ENCODE measurements at regions not wholly inside any gene's neighbourhood (a gene's known extent, or its start where the extent isn't known, plus 50 kb on each side); places are given as distances from the start of the nearest gene placed in this dataset.

DNA sequence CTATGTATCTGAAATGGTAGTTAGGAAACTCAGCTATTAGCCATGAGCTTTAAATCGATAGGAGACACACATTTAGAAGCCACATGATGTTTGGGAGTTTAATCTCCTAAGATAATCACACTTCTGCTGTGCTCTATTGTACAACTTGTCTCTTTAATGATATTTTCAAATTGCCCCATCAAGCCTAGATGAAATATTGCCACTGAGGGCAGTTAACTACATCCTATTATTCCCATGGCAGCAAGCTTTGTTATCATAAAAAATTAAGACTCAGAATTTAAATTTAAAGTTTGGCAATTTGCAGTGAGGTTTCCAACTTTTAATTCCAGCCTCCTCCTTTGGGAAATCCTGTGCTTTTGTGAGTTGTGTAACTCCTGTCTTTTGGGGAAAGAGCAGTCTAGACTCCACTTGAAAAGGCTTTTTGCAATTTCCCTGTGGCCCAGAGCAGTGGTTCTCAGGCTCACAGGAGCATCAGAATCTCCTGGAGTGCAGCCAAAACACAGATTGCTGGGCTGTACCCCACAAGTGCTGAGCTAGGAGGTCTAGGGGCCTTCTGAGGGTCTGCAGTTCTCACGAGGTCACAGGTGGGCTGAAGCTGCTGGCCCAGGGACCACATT is 792.4 kb downstream of the QKI start:
- DNase-seq: no peak

DNA sequence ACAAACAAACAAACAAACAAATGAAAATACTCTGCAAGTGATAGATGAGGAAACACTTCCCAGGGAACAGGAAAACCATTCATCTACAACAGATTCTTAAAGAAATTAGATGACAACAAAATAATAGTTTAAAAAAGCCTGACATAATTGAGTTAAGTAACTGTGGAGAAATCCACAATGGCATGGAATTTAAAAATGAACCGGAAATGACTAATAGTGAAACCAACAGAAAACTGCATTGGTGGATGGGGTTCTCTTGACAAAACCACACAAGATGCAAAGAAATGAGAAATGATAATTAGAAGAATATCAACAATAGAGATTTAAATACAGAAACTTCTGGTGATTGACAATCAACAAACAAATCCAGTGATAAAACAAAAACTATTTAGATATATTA is 785.6 kb downstream of the QKI start:
- DNase-seq: no peak

GRCh38 chr6:164195942-164196281 is 781.4 kb downstream of the QKI start:
- no peak for DNase-seq

GRCh38 chr6:164195278-164195941 is 780.9 kb downstream of the QKI start:
- no peak for DNase-seq

GRCh38 chr6:164188861-164189260 is 774.3 kb downstream of the QKI start:
- no peak for DNase-seq

- DNase-seq: no peak
Observed at GRCh38 chr6:164185471-164185871, 771.0 kb downstream of the QKI start.

DNA sequence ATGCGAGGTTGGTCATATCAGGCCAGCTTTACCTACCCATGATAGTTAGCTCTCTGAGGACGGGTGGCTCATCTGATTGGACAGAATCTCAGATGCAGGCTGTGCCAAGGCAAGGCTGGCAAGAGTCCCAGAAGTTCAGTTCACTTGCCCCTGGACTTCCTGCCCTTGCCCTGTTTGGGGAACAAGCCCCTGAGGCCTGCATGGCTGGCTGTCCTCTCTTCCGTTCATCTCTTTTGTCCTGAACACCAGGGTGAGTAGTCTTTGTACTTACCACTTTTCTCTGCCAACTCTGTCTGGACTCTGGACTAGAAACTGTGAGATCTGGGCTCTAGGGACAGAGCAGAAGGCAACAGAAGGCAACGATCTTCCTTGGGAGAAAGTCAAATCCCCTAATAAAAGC is 769.9 kb downstream of the QKI start:
- no peak for DNase-seq

DNA sequence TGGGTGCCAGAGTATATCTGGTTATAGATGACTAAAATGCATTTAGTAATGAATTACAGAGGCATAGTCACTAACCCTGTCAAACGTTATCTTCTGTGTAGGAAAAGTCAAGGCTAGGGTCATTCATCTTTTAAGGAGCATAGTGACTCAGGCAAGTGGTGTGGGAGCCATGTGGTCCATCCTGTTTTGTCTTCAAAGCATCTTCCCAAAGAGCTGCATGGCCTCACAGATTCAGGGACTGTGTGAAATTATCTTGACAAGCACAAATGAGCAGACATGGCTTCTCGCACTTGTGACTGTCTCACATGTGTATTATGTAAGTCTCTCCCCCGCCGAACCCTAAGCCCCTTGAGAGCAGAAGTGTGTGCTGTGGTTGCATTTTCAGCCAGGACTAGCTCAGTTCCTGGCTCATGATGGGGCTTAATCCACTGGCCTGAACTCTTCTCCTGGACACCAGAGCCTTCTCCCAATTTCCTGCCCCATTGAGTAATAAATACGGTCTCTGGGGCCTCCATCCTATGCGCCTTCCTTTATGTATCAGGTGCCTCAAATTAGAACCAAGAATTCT is 769.1 kb downstream of the QKI start:
- no peak for DNase-seq

DNA sequence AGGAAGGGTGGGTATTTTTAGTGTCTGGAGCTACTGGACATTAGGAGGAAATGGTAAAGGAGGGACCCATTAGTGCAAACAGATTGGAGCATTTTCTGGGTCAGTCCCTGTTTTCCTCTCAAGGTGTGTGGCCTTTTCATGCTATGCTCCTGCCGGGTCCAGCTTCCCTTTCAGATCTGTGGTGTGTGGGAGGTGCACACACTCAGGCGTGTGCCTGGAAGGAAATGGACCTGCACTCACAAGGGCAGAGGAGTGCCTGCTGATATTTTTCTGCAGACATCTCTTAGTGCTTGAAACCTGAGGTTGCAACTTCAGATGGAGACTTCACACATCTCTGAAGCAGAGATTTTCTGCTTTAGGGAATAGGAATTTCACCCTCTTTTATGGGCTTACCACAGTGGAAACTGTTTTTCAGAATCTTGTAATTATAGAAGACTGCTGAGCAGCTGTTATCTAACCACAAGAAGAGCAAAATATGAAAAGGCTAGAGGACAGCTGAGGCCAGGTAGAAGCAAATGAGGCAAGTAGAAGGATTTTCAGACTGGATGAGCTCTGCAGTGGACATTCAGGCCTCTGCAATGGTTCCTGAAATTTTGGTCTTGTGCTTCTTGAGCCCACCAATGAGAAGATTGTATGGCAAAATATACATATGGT is 764.3 kb downstream of the QKI start:
- DNase-seq: no peak

DNA sequence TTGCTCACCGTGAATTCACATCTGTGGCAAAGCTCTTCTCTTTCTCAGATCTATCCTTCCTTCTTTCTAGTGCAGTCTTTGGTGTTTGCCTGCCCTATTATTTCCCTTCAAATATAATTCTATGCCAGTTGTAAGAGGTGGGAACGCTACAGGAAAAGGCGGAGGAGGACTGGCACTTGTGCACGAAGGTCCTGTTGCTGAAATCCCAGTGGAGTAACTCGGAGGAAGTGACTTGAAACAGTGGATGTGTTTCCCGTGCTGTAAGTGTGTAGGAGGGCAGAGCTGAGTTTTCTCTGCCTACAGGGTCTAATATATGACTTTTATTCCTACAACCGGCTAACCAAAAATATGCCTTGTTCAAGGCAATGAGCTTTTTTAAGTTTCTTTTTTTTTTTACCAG is 754.8 kb downstream of the QKI start:
- DNase-seq: no peak

- no peak for DNase-seq
Observed at GRCh38 chr6:164168595-164168994, 754.1 kb downstream of the QKI start.

DNA sequence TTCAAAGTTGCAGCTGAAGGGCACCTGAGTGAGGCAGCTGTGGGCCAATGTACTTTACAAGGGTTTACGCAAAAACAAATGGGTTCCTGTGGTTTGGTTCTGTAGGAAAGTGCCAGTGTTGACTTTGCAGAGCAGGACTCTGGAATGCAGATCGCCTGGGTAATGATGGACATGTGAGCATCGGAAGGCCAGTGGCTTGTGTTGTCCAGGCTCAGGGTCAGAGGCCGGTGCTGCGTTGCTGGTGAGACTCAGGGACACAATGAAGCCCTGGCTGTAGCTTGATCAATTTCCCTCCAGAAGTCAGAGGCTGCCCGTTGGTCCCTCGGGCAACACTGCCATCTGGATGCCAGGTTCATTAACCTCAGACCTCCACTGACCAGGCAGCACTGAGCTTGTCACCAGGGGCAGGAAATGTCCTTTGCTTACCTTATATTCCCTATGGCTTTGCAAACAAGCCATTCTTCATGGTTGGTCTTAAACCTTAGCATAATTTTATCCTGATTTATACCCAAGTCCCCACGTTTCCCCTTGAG is 753.4 kb downstream of the QKI start:
- no peak for DNase-seq

GRCh38 chr6:164166996-164167395 is 752.5 kb downstream of the QKI start:
- DNase-seq: no peak

DNA sequence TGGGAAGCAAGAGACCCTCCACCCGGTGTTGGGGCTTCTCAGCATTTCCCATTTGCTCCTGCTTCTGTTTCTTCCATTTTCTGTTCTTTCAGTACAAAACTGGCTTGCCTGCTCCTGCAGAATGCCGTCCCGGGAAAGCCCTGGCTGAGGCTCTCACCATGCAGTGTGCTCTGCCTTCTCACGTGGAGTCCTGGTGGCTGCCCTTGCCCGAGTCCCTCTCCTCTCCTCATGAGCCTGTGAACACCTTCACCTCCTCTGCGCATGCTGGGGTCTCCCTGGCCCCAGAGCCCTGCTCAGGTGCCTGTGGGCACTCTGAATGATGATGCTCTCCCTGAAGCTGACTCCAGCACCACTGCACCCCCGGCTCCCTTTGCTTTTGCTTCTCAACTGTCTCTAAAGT is 752.0 kb downstream of the QKI start:
- DNase-seq: no peak

GRCh38 chr6:164164876-164165275 is 750.4 kb downstream of the QKI start:
- no peak for DNase-seq

DNA sequence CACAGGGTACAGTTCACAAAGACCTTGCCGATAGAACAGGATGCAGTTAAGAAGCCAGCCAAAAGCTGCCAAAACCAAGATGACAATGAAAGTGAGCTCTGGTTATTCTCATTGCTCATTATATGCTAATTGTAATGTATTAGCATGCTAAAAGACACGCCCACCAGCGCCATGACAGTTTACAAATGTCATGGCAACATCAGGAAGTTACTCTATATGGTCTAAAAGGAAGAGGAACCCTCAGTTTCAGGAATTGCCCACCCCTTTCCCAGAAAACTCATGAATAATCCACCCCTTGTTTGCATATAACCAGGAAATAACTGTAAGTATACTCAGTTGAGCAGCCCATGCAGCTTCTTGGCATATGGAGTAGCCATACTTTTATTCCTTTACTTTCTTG is 748.7 kb downstream of the QKI start:
- no peak for DNase-seq

DNA sequence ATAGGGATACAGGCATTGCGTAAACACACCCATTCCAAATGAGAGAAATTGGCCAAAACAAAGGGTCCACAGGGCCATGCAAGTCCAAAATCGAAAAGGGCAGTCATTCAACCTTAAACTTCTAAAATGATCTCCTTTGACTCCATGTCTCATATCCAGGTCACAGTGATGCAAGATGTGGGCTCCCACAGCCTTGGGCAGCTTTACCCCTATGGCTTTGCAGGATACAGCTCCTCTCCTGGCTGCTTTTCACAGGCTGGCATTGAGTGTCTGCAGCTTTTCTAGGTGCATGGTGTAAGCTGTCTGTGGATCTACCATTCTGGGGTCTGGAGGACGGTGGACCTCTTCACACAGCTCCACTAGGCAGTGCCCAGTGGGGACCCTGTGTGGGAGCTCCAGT is 744.5 kb downstream of the QKI start:
- no peak for DNase-seq

DNA sequence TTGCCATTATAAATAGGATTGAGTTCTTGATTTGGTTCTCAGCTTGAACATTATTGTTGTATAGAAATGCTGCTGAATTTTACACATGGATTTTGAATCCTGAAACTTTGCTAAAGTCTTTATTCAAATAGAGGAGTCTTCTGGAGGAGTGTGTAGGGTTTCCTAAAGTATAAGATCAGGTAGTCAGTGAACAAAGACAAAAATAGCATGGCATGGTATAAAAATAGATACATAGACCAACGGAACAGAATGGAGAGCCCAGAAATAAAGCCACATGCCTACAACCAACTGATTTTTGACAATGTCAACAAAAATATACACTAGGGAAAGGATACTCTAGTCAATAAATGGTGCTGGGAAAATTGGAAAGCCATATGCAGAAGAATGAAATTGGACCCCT is 740.1 kb downstream of the QKI start:
- DNase-seq: no peak

DNA sequence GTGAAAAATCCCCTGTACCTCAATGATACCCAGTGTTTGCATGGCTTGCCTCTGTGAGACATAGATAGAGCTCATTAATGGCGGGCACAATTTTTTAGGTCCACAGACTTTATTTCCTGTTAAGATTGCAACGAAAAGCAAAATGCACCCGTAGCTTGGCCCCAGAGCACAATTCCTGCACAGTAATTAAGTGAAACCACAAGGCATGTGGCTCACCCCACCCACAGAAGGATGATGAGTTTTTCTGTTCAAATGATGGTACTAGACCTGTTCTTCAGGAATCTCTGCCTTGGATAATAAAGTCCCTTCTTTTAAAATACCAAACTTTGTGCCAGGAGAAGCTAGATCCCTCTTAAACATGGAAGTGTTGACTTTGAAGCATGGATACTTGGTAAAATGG is 738.1 kb downstream of the QKI start:
- no peak for DNase-seq

- no peak for DNase-seq
Observed at GRCh38 chr6:164151161-164152120, 736.9 kb downstream of the QKI start.

DNA sequence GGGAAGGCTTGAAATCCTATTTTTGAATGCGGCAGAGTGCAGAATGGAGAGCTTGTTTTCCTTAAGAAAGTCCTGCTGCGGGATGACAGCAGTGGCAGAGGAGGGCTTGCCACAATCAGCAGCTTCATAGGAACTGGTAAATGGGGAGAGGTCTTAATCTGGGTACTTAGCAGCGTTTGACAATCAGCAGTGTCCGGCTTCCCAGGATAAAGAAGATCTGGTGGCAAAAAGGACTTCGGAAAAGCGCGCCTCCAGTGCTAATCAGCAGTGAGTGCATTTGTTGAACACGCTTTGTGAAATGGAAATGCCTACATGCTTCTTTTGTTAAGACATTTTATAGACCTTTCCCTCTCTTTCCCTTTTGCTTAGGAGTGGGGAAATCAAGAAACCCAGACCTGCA is 735.7 kb downstream of the QKI start:
- DNase-seq: no peak

- DNase-seq: no peak
Observed at GRCh38 chr6:164148788-164149187, 734.3 kb downstream of the QKI start.

DNA sequence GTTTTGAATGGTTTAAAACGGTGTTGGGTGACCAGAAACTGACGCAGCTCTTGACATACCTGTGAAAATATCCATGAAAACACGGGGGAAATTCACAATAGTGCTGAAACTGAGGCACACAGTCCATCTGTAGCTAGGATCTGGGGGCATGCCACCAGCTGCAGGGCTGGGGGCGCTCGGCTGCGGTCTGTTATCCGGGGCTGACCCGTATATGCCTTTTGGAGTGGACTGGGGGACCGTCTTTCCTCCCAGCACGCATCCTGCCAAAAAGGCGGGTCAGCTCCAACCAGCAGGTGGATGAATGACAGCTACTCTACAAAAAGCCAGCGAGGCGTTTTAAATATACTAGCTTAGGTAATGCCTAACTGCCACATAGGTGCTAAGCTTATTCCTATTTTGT is 729.8 kb downstream of the QKI start:
- DNase-seq: no peak

Data from activated CD8-positive, alpha-beta memory T cell treated with anti-CD3 and anti-CD28 coated beads for 24 hours (primary cell).